GM21360 (cell line): ENCODE measurements at regions not wholly inside any gene's neighbourhood (a gene's known extent, or its start where the extent isn't known, plus 50 kb on each side); places are given as distances from the start of the nearest gene placed in this dataset.
"Not testable (repeated sequence)": the region's sequence is repeated elsewhere in the genome, so short reads cannot be mapped to it uniquely, and the experiment has no call there.

Experiments used
- ATAC-seq: cut with Tn5 transposase; IDR thresholded peaks from one replicate; pipeline ENCODE4 v1.9.1; 2021; ENCODE audit warnings: mild to moderate bottlenecking, moderate library complexity; ENCODE audit not compliant: unreplicated experiment

DNA sequence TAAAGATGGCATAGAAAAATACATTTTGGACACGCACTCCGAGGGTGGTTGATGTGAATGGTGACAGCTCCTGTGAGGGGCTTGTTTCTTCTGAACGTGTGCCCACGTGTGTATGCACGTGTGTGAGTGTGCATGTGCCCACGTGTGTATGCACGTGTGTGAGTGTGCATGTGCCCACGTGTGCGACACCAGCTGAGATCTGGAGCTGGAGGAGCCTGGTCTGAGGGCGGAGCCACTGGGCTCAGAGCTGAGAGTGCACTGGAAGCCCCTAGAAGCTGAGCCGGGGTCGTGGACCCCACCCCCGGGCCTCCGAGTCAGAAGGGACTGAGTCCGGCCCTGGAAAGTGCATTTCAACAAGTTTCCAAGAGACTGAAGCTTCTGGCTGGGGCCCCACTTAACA, 282.5 kb upstream of the IRX4 start:
- ATAC-seq, result no peak

DNA sequence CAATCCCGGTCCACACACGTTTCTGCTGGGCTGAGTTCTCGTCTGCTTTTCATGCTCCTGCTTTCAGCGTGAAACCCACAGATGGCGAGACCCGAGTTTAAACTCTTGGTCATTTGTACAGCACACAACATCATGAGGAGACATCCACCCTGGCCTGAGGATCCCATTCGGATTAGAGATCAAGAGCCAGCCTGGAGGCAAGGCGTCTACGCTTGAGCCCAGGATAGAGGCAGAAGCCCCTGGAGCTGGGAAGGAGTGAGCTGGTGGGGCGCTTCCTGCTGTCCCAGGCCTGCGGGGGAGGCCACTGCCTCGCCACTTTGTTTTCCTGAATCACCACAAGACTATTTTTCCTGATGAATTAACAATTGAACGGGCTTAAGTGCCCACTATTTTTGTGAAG, 281.9 kb upstream of the IRX4 start:
- no peak for ATAC-seq

DNA sequence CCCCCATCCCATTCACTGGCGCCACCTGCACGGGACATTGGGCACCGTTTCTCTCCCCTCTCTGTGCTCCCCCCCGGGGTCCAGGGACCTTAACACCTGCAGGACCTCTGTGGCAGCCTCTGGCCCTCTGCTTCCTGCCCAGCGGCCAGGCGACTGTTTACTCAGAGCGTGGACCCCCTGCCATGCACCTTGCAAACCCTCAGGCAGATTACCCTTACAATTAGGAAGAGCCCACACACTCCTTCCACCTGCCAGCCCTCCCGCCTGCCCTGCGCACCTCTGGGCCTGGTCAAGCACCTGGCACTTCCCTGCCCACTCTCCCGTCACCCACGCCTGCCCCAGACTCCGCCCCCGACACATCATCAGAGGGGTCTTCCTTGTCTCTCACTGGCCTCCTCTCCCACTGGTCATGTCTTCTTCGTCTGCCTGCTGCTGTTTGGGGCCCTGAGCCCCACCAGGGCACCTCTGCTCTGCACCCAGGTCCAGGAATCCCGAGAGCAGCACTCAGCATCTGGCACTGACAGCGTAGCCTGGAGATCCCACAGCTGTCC, 281.3 kb upstream of the IRX4 start:
- ATAC-seq, result no peak

DNA sequence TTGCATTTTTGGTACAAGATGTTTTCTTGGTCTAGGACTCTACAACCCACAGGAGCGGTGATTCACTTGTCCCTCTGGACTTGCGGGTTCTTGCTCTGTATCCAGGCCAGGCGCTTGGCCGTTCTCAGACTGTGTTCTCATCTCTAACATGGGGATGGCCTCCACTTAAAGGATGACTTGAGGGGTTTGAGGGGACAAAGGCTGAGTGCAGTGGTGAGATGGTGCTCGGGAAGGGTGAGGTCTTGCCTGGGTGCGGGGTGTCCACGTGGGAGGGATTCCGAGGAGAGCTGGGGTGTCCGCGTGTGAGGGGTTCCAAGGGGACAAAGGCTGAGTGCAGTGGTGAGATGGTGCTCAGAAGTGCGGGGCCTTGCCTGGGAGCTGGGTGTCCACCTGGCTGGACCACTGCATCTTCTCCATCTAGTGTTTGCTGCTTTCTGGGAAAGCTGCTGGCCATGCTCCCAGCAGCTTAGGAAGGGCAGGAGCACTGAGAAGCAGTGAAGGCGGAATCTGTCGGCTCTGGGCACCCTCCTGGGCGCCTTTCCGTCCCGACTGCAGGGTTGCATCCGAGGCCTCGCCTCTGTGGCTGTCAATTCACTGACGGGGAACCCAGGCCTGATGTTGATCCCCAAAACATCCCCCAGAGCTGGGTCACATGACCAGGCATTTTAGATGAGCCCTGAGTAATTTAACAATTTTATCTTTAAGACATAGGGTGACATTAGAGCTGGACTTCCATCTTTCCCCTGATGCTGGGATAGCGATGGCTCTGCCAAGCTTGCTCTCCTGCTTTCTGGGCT, 280.5 kb upstream of the IRX4 start:
- no peak for ATAC-seq

DNA sequence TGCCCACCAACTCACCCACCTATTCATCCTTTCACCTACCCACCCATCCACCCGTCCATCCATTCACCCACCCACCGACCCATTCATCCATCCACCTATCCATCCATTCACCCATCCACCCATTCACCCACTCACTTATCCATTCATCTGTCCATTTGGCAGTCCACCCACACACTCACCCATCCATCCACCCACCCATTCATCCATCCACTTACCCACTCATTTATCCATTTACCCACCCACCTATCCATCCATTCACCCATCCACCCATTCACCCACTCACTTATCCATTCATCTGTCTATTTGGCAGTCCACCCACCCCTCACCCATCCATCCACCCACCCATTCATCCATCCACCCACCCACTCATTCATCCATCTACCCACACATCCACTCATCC, 278.1 kb upstream of the IRX4 start:
- ATAC-seq, result no peak

DNA sequence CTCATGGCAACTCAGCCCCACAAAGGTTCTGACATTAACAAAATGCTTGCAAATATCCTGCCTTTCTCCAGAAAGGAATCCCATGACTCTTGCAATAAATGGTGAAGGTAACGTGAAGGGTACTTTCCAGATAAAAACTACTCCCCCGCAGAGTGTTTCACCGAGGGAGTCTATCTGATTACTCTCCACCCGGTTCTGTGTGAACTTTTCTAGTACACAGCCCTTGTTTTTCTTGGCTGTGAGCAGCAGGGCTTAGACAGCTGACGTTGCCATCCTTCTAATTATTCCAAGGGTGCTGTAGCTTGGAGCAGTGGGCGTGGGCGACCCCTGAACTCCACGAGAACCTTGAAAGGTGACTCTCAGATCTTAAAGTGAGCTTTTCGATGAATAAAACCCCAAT, 276.0 kb upstream of the IRX4 start:
- ATAC-seq, result no peak

DNA sequence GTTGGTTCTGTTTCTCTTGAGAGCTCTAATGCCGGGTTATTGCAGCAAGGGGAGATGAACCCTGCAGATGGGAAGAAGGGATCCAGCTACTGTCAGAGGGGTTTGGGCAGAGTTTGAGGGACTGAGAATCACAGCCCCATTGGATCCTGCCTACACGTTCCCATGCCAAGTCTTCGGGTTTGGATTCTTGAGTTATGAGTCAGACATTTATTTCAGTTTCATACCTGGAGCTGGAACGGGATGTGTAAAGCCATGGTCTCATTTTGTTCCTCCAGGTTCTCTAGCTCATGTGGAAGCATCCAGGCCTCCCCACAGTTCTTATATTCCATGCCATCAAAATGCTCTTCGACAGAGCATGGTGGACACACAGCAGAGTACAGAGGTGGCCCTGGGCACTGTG, 275.4 kb upstream of the IRX4 start:
- ATAC-seq, result no peak

DNA sequence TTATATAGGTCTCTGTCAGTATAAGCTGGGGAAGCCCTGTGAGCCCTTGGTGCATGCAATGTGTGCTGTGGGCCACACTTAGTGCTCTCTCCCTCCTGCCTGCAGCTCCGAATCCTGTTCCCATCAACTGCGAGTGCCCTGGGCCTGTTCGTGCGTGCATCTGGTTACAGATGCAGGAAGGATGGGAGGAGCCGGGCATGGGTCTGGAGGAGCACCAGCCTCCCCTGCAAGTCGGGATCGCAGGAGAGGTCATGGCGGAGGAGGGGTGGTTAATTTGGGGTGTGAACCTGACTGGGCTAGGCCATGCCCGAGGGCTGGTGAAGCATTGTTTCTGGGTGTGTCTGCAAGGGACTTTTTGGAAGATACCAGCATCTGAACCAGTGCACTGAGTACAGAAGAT, 274.6 kb upstream of the IRX4 start:
- no peak for ATAC-seq

DNA sequence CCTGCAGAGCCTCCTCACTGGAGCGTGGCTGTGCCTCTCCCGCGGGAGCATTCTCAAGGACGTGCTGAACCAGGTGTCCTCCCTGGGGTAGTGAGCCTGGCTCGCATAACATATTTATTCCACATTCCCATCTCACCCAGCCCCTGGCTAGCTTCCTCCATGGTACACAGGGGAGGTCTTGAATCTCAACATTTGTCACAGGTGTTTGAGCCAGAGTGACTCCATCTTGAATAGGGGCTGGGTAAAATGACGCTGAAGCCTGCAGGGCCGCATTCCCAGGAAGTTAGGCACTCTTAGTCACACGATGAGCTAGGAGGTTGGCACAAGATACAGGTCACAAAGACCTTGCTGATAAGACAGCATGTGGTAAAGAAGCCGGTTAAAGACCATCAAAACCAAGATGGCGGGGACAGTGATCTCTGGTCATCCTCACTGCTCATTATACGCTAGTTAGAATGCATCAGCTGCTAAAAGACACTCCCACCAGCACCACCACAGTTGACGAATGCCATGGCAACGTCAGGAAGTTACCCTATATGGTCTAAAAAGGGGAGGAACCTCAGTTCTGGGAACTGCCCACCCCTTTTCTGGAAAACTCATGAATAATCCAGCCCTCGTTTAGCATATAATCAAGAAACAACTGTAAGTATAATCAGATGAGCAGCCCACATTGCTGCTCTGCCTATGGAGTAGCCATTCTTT, 273.8 kb upstream of the IRX4 start:
- no peak for ATAC-seq

DNA sequence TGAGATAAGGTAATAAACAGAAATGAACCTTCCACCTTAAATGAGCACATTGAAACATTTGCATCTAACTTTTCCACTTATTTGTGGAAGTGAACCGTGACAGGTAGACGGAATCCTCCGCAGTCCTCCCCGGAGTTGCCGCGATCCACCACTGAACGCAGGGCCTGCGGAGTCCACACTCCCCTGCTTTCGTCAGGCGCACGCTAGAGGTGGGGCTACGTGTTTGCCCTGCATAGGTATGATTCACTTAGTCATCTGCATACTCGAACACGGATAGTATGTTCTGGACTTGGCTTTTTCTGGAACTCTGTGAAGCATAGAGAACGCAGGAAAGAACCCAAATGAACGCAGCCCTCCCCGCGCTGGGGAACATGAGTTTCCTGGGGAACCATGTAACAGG, 272.8 kb upstream of the IRX4 start:
- no peak for ATAC-seq

DNA sequence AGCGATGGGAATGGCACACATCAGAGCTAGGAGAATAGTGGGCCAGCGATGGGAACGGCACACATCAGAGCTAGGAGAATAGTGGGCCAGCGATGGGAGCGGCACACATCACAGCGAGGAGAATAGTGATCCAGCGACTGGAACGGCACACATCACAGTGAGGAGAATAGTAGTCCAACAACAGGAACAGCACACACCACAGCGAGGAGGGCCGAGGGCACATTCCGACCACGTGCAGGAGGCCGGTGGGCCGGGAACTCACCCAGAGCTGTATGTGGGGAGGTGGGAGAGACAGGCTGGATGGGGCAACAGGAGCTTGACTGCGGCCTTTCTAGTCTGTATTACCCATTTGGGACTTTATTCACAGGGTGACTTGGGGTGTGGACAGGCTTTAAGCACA, 271.1 kb upstream of the IRX4 start:
- ATAC-seq, result no peak

DNA sequence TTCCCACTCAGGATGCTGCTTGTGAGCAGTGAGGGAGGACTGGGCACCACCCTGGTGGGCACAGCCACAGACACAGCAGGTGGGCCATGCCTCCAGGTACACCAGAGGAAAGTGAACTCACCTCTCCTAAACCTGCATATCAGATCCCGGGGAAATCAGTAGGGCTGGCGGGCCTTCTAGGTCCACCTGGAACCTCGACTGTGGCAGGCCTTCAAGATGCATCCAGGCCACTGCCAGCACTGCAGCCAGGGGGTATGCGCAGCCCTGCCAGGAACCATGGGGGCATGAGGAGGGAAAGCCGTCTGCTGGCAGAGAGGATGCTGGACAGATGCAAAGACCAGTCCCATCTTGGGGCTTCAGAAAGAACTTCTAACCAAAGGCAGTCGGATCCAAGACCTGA, 270.6 kb upstream of the IRX4 start:
- ATAC-seq, result no peak

DNA sequence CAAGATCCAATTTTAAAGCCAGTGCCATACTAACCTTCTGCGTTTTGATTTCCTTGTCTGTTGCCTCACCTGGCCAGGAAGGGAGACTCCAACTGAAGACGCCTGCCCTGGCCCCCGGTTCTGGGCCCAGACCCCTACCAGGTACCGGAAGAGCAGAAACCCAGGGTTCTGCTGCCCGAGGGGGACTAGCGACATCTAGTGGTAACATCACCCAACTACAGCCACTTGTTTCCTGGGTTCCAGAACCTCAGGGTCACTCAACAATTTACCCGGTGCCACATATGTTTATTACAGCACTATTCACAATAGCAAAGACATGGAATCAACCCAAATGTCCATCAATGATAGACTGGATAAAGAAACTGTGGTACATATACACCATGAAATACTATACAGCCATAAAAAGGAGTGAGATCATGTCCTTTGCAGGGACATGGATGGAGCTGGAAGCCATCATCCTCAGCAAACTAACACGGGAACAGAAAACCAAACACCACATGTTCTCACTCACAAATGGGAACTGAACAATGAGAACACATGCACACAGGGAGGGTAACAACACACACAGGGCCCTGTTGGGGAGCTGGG, 268.7 kb upstream of the IRX4 start:
- not testable (repeated sequence) for ATAC-seq

DNA sequence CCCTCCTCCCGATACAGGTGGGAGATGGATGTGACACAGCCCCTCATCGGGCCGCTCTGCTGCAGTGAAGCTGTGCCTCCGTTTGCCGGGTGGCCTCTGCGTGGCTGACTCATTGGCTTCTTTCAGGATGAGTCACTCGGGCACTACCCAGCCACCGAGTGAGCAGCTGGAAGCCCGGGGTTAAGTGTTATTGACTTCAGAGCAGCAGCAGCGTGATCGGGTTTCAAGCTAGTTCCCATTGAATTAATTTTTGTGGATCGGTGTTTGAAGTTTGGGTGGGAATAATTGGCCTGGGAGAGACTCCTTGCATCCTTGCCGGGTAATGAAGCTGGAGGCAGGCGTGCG, 266.4 kb upstream of the IRX4 start:
- no peak for ATAC-seq

DNA sequence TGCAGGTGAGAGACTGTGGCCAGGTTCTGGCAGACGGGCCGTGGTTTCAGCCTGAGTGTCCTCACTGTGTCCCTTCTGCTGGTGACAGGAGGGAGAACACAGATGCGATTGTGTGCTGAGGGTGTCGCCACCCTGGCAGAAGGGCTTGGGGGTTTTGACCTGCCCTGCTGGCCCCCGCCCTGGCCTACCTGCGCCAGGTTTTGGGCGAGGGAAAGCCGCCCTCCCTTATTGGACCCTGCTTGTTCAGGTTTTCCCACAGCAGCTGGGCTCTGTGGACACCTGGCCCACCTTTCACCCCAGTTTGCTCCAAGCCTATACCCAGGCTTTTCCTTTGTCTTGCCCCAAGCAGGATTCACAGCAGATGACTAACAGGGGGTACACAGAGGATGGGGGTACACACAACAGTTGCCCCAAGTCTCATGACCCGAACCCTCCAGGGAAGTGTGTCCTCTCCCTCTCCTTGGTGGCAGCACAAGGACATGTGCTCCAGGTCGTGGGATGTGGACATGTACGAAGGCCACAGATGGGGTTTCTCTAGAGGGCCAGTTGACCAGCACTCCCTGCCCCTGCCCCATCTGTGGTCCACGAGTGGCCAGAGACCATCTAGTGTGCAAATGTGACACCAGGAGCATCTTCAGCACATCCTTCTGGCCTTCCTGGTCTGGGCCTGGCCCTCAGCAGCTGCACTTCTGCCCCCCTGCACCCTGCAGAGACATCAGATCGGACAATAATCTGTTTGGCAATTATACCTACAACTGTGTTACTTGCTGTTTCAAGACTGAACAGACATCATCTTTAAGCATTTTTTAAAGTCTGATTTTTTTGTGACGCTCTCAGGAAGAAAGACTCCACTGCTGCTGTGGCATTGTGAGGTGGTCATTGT, 265.8 kb upstream of the IRX4 start:
- no peak for ATAC-seq

DNA sequence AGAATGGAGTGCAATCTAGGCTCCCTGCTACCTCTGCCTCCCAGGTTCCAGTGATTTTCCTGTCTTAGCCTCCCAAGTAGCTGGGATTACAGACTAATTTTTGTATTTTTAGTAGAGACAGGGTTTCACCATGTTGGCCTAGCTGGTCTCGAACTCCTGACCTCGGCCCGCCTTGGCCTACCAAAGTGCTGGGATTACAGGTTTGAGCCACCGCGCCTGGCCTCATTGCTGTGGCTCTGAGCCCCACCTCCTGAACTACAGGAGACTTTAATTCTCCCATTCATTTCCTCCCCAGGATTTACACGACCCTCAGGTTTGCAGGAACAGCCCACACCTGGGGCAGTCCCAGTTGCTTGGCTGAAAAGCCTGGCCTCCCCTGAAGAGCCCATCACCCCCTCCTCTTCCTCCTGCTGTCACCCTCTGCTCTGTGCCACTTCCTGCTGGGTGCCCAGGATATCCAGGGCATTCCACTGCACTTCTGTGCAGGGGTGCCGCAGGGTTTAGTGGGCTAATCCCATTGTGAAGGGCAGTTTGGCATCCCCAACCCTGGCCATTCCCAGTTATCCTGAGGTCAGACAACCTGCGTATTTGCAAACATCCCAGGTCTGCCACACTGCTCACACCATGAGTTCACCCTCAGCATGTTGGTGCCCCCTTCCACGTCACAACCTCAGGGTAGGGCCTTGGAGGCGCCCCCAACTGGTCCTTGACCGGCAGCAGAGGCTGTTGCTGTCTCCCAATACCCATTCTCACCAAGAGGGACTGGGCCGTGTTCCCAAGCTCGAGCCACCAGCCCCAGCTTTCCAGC, 265.0 kb upstream of the IRX4 start:
- no peak for ATAC-seq

DNA sequence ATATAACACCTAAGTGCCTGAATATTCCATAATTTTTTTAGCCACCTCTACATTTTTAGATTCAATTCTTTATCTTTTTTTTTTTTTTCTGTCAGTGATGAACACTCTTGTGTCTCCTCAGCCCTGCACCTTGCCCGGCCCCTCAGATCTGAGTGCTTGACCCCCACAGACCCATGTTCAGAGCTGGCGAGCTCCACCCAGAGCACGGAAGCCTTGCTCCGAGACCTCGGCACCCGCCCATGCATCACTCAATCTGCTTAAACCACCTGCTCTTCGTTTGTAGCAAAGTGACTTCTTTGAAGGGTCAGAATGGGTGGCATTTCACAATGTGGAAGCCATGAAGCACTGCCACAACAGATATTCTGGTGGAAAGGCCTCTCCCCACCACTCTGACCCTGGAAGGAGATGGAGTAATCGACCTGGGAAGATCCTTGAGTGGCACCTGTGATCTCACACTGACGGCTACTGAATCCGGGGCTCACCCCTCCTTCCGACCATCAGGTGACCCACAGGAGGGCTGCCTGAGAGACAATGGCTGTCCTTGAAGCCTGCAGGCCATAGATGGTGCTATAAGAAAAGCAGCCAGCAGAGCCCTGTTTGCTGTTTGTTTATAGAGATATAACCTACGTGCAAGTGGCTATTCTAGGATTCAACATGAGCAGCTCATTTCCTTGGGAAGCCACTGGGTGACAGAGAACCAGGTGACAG, 261.1 kb upstream of the IRX4 start:
- no peak for ATAC-seq

DNA sequence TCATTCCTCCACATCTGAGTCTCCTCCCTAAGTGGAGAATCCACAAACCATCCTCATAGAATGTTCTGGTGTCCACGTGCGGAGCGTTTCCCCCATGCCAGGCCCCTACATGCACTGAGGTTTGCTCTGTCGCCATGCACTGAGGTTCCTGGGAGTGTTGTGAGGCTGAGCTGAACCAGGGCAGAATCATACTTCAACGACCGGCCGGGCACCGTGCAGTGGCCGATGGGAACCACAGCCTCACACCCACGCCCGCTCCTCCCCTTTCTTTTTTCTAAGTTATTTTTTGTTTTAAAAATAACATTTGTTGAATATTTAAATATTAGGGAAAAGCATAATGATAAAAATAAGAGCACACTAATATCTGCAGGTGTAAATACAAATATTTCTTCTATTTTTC, 260.4 kb upstream of the IRX4 start:
- no peak for ATAC-seq

DNA sequence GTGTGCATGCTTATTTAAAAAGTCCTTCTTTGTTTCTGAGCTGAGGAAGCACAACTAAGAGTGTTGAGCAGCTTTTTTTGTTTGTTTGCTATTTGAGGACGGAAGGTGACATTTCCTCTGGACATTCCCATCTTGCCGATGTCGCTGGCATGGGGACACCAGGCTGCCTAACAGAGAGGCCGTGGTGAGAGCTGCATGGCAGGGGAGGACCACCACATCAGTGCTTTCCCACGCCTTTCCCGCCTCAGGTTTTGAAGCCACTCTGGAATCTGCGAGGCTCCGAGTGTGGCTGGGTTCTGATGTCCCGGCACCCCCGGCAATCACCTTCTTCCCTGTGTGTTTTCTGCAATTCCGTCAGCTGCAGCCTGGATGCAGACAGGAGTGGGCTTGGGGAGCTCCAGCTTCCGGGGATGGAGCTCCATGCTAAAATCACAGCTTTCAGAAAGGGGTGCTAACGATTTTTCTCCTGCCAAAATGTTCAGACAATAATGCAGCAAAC, 259.8 kb upstream of the IRX4 start:
- ATAC-seq, result no peak
